ENCODE measurements at regions not wholly inside any gene's neighbourhood (a gene's known extent, or its start where the extent isn't known, plus 50 kb on each side); places are given as distances from the start of the nearest gene placed in this dataset.

DNA sequence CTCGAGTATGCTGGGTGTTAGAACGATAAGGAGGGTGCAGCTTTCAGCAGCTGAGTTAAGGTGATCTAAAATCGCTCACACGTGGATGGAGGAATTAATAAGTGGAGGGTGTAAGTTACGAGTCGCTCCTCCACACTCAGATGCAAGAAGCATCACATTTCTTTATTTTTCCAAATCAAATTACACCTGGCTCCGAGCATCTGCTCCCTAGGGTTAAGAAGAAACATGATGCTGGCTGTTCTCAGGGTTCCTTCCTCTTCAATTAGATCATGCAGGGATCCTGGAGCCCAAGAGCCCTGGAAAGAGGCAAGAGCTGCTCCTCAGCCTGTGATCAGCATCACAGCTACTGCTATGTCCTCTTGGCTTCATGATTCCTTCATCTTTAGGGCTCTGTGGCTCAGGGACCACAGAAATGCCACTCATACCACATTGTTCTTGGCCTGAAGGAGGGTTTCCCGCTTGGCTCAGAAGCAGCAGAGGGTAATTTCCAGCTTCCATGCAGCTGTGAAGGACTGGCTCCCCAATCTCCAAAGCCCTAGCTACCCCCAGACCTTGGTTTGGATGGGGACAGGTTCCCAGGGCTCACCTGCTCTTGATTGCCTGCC lies 235.9 kb upstream of the ZNF32 start:
- TF ChIP-seq, protein P1, sequence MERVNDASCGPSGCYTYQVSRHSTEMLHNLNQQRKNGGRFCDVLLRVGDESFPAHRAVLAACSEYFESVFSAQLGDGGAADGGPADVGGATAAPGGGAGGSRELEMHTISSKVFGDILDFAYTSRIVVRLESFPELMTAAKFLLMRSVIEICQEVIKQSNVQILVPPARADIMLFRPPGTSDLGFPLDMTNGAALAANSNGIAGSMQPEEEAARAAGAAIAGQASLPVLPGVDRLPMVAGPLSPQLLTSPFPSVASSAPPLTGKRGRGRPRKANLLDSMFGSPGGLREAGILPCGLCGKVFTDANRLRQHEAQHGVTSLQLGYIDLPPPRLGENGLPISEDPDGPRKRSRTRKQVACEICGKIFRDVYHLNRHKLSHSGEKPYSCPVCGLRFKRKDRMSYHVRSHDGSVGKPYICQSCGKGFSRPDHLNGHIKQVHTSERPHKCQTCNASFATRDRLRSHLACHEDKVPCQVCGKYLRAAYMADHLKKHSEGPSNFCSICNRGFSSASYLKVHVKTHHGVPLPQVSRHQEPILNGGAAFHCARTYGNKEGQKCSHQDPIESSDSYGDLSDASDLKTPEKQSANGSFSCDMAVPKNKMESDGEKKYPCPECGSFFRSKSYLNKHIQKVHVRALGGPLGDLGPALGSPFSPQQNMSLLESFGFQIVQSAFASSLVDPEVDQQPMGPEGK (CRISPR knock-in tag; IDR thresholded peaks at IDR 0.05; ENCODE audit: borderline replicate concordance), result no peak
- no peak for TF ChIP-seq CSDC2 (CRISPR knock-in tag; IDR thresholded peaks at IDR 0.05)

Data from SK-N-SH treated with all-trans-retinoic acid at 6 μM for 48 hours (cell line).